NK-92 treated with Interleukin-12 subunit alpha and Interleukin-12 subunit beta, amount 100 ng/mL, for 24 hours (cell line): ENCODE measurements at regions not wholly inside any gene's neighbourhood (a gene's known extent, or its start where the extent isn't known, plus 50 kb on each side); places are given as distances from the start of the nearest gene placed in this dataset.

Source experiments
- DNase-seq: peaks from one replicate; lab custom pipeline; 2025; lab: John Stamatoyannopoulos, UW

DNA sequence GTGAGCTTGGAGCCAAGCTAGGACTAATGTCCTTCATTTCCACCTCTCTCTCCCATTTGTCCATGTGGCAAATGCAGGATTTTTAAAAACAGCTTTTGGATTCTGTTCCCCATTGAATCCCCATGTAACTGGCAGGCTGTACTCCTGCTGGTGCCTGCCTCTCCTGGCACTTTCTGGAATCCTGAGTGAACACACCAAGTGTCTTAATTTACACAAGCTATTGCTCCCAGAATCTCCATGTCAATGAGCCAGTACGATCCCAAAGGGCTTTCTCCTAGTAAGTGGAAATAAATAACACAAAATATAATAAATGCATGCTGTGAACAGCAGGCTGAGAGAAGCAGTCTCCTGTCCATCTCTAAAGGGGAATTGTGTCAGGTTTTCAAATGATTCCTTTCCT is 88.4 kb upstream of the WWC1 start:
- no peak for DNase-seq

GRCh38 chr5:168204165-168204564 is 87.3 kb upstream of the WWC1 start:
- DNase-seq, result no peak

DNA sequence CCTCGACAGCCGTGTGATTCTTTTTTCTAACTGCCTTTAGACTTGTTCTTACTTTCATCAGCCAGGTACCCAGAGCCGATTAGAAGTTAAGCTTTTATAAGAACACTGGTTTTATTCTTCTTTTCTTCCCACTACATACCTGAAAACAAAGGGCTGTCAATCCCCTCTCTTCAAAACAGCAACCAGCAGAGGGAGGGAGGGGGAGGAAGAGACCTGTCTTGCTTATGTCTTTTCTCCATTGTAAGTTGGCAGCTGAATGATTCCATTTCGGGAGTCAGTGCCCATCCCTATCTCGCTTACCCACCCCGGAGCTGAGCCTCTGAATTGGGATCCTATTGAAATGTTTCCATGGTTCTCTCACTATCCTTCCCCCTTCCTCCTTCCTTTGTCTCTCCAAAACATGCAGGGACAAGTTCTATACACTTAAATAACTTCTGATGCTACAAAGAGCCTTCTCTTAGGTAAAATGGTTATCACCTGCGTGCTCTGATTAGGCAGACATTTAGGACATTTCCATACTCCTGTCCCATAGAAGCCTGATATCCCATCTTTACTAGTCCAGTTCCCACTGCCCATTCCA is 83.9 kb upstream of the WWC1 start:
- DNase-seq, result no peak

DNA sequence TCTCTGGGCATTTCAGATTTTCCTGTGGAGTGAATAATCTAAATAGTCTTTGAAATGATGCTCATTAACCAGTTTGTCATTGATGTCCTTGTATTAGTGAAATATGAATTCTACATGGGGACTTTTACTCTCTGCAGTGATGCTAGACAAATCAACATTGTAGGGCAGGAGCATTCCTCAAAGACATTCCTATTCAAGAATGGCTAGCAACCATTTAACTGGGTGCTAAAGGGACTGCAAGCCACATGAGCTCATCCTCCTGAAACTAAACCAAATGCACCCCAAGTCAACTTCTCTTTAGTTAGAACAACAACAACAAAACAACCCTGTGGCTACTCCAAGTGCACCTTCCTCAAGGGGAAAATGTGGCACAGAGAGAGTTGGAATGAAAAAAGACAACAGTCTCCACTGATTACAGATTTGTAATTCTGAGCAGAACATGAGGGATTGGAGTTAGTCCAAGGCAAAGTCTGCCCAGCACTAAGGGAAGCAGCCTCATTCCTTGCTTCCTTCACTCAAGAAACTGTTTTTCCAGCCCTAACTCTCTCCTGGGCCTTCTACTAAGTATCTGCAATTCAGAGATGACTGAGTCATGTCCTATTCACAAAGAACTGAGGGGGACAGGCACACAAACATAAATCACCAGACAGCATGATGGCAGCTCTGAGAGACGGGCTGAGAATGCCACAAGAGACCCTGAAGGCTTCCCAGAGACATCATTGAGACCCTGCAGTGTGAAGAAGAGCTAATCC is 82.0 kb upstream of the WWC1 start:
- no peak for DNase-seq

GRCh38 chr5:168209997-168210396 is 81.4 kb upstream of the WWC1 start:
- no peak for DNase-seq

DNA sequence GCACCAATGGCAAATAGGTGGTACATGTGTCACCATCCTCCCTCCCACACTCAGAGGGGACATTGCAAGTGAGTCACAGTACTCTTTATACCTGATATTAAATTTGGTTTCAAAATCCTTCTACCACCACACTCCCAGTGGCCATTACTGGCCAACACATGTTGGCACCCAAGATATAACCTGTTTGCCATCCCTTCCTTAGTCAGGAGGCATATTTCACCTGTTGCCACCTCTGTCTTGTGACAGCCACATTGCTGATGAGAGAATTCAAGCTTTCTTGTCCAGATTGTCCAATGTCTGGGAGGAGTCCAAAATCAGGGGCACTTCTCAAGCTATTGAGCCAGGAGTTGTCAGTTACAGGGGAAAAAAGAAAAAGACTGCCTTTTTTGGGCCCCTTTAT is 80.2 kb upstream of the WWC1 start:
- DNase-seq, result no peak

DNA sequence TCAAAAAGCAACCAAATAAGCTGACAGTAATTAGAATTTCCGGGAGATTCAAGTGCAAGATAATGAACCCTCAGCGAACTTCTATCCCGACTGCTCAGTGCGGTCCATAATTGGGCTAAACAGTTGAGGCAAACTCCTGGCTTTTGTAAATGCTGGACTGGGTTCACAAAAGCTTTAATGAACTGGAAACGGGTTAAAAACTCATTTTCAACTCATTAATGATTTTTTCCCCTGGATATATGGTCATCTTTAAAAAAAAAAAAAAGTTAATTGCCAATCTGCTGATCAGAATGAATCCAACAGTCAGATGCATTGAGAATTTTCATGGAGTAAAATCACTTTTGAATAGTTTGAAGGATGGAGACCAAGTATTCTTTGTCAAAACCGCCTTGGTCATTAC is 79.5 kb upstream of the WWC1 start:
- no peak for DNase-seq

DNA sequence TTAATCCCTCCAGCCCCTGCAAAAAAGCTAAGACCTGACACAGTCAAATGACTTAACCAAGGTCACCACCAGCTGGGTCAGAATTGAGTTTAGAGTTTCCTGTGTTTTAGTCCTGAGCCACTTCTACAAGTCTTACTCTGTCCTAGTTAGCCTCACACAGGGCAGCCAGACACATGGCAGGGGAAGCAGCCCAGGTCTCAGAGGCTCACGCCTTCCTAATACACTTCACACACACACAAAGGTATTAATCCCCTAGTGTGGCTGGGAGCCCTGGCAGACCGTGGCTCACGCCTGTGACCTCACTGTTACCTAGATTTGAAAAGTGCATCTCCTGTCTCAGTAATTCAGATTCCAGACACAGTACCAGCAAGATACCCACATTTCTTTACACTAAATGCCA is 77.4 kb upstream of the WWC1 start:
- no peak for DNase-seq

- no peak for DNase-seq
These were observed 76.6 kb upstream of the WWC1 start for GRCh38 chr5:168214886-168215285.

DNA sequence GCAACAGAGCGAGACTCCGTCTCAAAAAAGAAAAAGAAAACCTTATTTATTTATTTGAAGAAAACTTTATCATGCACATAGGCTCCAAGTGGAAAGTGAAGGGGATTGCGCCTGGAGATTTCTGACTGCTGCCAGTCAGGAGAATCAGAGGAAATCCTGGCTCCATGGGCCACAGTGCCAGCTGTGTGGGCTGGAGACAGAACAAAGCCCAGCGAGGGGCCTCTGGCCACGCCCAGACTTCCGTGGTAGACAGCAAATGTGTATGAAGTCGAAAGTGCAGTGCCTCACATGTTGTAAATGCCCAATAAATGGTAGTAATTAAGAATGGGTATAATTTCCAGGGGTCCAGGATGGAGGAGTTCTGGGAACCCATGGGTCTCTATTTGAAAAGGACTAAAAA is 75.8 kb upstream of the WWC1 start:
- DNase-seq, result no peak

- no peak for DNase-seq
These were observed 74.5 kb upstream of the WWC1 start for GRCh38 chr5:168216989-168217388.

- no peak for DNase-seq
These were observed 73.9 kb upstream of the WWC1 start for GRCh38 chr5:168217497-168217896.

DNA sequence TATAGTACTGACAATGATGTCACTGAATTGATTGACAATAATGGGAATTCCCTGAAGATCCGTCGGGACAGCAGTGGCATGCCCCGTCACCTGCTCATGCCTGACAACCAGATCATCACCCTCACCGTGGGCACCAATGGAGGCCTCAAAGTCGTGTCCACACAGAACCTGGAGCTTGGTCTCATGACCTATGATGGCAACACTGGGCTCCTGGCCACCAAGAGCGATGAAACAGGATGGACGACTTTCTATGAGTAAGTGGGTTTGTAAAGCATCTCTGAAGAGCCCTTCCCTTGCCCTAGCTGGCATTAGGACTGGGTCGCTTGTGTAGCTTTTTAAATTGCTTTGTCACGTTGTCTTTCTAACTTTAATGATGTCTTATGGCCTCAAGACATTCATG is 72.7 kb upstream of the WWC1 start:
- no peak for DNase-seq

GRCh38 chr5:168219515-168220410 is 71.7 kb upstream of the WWC1 start:
- no peak for DNase-seq

DNA sequence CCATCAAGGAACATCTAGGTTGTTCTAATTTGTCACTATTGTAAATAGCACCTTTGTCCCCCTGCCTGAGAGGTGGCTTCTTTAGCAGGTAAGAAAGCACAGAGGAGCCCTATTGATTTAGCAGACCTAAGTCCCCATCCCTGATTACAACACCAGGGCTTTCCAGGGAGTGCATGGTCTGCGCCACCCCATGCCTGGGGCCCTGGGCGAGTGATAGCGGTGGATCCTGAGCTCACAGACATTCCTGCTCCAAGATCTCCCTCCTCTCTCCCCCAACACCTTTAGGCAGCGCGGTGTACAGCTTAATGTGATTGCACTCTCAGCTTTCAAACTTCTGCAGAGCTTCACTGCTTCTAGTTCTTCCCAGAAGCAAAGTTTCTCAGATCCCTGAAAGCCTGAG is 67.4 kb upstream of the WWC1 start:
- no peak for DNase-seq

DNA sequence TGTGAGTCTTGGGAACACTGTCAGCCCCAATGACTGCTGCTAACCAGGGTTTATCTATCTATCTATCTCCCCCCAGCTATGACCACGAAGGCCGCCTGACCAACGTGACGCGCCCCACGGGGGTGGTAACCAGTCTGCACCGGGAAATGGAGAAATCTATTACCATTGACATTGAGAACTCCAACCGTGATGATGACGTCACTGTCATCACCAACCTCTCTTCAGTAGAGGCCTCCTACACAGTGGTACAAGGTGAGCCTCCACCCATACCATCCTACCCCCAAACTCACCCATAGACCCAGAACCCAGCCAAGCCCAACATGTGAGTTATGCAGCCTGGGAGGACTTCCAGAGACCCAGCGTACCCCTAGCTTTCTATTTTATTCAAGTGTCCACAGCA is 65.4 kb upstream of the WWC1 start:
- DNase-seq, result no peak

- no peak for DNase-seq
These were observed 64.4 kb upstream of the WWC1 start for GRCh38 chr5:168227001-168227400.

GRCh38 chr5:168227973-168228615 is 63.4 kb upstream of the WWC1 start:
- no peak for DNase-seq

DNA sequence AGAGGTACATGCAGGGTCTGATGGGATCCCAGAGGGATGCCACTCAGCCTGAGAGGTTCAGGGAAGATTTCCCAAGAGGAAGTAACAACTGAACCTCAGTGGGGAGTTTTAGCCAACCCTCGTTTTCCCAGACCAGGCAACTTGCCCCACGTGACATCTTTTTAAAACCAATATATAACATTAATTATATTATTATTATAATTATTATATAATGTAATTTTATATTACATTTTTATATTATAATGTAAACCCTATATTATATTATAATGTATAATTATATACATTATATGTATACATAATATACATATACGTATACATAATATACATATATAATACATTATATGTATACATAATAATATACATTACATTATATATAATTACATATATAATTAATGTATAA is 62.8 kb upstream of the WWC1 start:
- DNase-seq, result no peak

GRCh38 chr5:168234133-168234532 is 57.3 kb upstream of the WWC1 start:
- no peak for DNase-seq

- no peak for DNase-seq
These were observed 53.0 kb upstream of the WWC1 start for GRCh38 chr5:168238463-168238862.

GRCh38 chr5:168239325-168239724 is 52.1 kb upstream of the WWC1 start:
- no peak for DNase-seq
